ENCODE measurements at regions not wholly inside any gene's neighbourhood (a gene's known extent, or its start where the extent isn't known, plus 50 kb on each side); places are given as distances from the start of the nearest gene placed in this dataset.

GRCh38 chr14:46399049-46399448 lies 252.5 kb downstream of the RPL10L start:
- no peak for FAIRE-seq

More at GRCh38 chr14:46399049-46399448, 252.5 kb downstream of the RPL10L start:
- DNase-seq (ENCODE audit: extremely low read depth in 1 of 4, low spot score in 3 of 4), result no peak
- Histone ChIP-seq H3K79me2 (ENCODE audit: control insufficient read depth, insufficient read depth, low read length) (no peaks in the 10 kb centered on the region), H3K9me1 (ENCODE audit: control insufficient read depth, insufficient read depth, low read length) (no peaks in the 10 kb centered on the region), H3K27me3 (ENCODE audit: control insufficient read depth in 2 of 2, insufficient read depth in 2 of 2, low read length in 2 of 2) (no peaks in the 10 kb centered on the region), H3K9ac (ENCODE audit: insufficient read depth in 1 of 2, low read depth in 2 of 2, low read length in 2 of 2) (no peak overlapping the region), H3K36me3 (ENCODE audit: control insufficient read depth, insufficient read depth, low read length) (no peaks in the 10 kb centered on the region), H2AFZ (ENCODE audit: low read depth, low read length) (no peak overlapping the region), H3K27ac (ENCODE audit: extremely low read depth, low read depth, low read length) (no peak overlapping the region), H3K9me3 (replicated peaks; ENCODE audit: control insufficient read depth, insufficient read depth, low read depth, low read length) (no peaks in the 10 kb centered on the region), H3K4me1 (replicated peaks in 1 of 2; ENCODE audit: control insufficient read depth in 2 of 2, insufficient read depth in 2 of 2, low read length in 2 of 2) (no peaks in the 10 kb centered on the region), H4K20me1 (replicated peaks; ENCODE audit: control insufficient read depth, insufficient read depth, low read length) (no peaks in the 10 kb centered on the region), H3K4me2 (ENCODE audit: insufficient read depth, low read length) (no peak overlapping the region), H3K4me3 (no peak overlapping the region)
- TF ChIP-seq HDAC3 (IDR thresholded peaks at IDR 0.05; ENCODE audit: borderline replicate concordance, partially characterized antibody), result no peak
- TF ChIP-seq ZBTB5 (IDR thresholded peaks at IDR 0.05), result no peak
- no peak for TF ChIP-seq ZBTB8A (IDR thresholded peaks at IDR 0.05; ENCODE audit: partially characterized antibody)
- no peak for TF ChIP-seq HMG20B (CRISPR knock-in tag; IDR thresholded peaks at IDR 0.05)
- TF ChIP-seq POU5F1 (IDR thresholded peaks at IDR 0.05; ENCODE audit: borderline replicate concordance, low read depth, low read length, partially characterized antibody), result no peak
- TF ChIP-seq CTCFL (IDR thresholded peaks at IDR 0.05; ENCODE audit: borderline replicate concordance, insufficient read depth, low read depth, low read length, poor library complexity, severe bottlenecking), result no peak
- TF ChIP-seq PHF21A (IDR thresholded peaks at IDR 0.05; ENCODE audit: borderline replicate concordance, low read depth), result no peak
- TF ChIP-seq ZNF277 (CRISPR knock-in tag; IDR thresholded peaks at IDR 0.05; ENCODE audit: borderline replicate concordance), result no peak
- no peak for TF ChIP-seq HNRNPL (IDR thresholded peaks at IDR 0.05; ENCODE audit: low read depth, low read length)
- TF ChIP-seq ZNF175 (CRISPR knock-in tag; IDR thresholded peaks at IDR 0.05; ENCODE audit: low read depth), result no peak
- 1% methylated on average over 5 of the region's 5 CpGs for WGBS (ENCODE audit: insufficient coverage, low coverage, missing lambda C conversion rate)
- intact Hi-C loops (cut with micrococcal nuclease), result no loop called here
- POLR2A ChIA-PET, result no interaction called here
- in situ Hi-C loops (cut with MboI), result no loop called here
- BruUV-seq (replicated peaks), result no TSS peak
- CTCF ChIA-PET (ENCODE audit: low intra/inter-chr PET ratio), result no interaction called here
- no peak for ATAC-seq

Data from K562 (cell line).